Cerebellar cortex (tissue), 1 donor: ENCODE measurements at regions not wholly inside any gene's neighbourhood (a gene's known extent, or its start where the extent isn't known, plus 50 kb on each side); places are given as distances from the start of the nearest gene placed in this dataset.
"Not testable (repeated sequence)": the region's sequence is repeated elsewhere in the genome, so short reads cannot be mapped to it uniquely, and the experiment has no call there.

Experiments used
- DNase-seq: peaks from one replicate; pipeline ENCODE4 v3.0.0-alpha.2; 2015; ENCODE audit warnings: low spot score

DNA sequence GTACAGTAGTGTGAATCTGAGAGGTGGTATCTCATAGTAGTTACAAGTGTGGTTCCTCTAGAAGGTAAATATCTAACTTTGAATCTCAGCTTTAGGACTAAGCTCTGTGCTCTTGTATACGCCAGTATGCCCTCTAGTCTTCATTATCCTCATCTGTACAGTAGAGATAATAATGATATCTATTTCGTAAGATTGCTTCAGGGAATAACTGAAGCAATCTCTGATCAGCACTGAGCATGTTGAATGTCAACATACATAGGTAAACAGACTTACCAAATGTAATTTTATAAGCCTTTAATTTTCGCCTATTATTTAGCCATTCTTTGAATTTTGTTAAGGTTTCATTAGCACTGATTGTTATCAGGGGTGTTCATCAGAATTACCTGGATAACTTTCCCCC is 175.2 kb upstream of the ANKRD50 start:
- no peak for DNase-seq

DNA sequence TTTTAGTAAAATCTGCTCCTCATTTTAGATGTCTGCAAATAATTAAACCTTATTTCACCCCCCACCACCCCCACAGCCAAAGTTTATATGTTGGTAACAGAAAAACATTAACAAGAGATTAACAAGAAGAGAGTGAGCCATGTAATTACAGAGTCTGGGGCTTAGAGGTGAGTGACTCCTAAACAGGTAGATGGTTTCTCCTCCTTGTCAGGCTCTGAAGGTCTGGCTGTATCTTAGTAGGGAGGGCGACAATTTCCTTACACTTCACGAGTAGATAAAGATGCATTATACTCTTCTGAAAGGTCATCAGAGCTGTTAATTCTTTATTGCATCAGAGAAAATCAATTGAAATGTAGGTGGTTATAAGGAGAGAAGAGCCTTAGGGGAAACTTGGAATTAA is 171.8 kb upstream of the ANKRD50 start:
- DNase-seq, result no peak

DNA sequence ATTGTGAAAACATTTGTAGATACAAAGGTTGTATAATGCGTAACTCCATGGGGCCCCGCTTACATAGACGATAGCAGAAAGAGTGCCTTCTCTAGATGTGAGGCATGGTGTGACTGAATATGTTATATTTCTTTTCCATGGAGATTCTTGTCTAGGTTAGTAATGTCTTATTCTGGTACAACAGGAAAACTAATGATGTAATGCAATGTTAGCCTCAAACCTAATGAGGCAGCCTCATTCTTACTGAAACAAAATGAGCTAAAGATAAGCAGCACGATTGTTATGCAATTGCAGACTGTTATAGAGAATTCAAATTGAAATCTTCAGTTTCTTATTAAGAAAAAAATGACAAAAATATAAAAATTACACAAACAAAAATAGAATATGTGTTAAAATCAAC is 171.1 kb upstream of the ANKRD50 start:
- no peak for DNase-seq

DNA sequence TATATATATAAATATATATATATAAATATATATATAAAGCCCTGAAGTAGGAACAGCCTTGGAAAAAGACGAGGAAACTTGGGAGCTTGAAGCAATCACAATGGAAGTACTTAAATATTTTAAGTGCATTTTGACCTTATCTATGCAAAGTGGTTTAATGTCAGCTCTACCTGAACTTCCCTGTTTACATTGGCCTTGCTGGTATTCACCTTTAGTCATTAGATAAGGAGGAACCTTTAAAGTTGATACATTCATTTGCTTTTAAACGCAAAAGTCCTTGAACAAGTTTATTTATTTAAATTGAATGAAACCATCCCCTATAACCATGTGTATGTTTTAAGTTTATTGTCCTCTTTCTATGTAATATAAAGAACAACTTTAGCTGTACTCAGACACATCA is 166.7 kb upstream of the ANKRD50 start:
- no peak for DNase-seq

DNA sequence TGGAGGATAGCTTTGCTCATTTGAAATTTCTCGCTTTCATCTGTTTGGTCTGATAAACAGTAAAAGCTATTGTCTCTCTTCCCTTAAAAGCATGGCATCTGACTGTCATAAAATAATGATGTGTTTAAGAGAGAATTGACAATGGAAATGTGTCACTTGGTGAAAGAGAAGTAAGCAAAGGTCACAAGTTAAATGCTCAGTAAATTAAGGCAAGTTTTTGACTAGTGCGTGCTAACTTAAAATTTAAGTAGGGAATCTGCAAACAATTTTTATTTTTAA is 161.6 kb upstream of the ANKRD50 start:
- DNase-seq, result no peak

DNA sequence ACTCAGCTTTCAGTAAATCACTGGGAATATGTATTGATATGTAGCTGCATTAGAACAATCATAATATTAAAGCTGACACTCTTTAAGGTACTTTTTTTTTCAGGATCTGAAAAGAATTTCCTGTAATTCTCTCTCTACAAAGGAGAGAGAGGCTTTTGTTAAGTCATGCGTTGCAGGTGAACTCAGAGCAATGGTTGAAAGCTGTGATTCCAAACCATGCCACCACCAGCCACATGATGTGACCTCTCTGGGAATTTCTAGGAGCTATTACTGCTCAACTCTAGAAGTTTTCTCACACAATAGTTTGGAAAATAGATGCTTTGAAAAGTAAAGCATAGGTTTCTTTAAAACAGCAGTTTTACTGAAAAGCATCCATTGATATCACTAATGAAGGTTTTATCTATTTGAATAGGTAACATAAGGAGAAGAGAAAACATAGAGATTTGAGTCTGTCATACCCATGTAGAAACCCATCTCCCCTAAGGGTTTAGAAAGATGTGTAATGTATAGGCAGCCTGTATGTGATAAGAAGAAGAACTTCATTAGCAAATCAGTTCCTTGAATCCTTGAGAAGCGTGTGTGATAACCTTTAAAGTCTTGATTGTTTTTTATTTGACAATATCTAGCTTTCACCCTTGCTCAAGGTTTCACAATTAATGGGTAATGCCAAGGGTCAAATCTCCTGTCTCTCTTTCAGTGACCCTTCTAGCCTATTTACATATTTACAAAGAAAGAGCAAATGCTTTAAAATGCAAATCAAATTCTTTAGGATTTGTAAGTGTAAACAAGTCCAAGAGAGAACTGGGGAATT is 161.0 kb upstream of the ANKRD50 start:
- DNase-seq, result no peak

DNA sequence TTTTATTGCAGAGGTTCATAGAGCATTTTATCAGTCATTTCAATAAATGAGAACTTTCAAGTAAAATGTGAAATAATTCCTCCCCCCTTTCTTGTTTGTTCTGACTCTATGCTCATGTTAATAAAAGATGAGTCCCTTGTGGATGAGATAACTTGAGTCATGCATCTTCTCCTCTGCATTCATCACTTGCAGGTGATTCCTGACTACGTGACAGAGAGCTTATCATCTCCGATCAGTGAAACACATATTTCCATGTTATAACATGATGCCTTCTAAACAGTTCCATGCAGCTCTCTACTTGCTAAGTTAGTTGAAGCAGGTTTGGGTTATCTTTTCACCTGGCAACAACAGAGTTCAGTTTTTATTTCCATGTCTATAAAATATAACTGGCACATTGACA is 160.1 kb upstream of the ANKRD50 start:
- no peak for DNase-seq

DNA sequence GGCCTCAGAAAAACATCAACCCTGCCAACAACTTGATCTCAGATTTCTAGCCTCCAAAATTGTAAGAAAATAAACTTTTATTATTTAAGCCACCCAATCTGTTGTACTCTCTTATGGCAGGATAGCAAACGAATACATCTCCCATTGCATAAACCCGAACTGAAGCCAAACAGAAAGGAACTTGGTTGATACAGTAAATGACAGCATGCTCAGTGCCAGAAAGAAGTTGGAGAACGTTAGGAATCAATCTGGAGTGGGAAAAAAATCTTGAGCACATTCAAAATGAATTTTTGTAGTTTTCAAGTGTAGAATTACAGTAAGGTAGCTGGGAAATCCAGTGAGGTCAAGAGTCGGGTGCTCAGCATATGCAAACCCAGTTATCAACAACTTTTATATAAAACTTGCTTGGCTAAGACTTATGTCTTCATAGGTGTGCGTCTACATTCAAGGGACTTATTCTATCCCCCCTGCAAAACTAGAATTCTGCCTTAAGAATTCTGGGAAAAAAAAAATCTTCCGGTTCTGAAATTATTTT is 157.5 kb upstream of the ANKRD50 start:
- DNase-seq, result no peak

DNA sequence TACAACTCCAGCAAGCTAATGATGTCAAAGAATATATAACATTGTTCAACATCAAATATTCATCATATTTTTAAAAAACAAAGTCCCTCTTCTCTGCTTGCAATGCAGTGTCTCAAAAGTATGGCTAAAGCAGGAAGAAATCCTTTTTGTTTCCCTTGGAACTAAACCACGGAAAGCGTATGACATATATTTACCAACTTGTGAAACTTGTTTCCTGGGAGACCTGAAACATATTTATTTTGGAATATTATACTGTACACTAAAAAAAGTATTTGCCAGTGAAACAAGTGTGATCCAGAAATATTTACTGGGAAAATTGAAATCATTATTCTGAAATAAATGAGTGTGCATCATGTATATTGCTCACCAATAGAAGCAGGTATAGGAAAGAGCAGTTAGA is 156.0 kb upstream of the ANKRD50 start:
- DNase-seq, result no peak

DNA sequence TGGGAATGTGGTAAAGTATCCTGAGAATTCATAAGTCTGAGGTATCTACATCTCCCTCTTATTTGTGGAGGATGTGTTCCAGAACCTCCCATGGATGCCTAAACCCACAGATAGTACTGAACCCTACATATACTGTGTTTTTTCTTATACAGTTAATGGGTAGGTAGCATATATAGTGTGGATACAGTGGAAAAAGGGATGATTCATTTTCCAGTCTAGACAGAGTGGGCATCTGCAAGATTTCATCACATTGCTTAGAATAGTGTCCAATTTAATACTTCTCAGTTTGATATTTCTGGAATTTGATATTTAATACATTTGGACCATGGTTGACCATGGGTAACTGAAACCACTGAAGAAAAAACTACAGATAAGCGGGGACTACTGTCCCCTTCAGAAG is 155.0 kb upstream of the ANKRD50 start:
- DNase-seq, result no peak

DNA sequence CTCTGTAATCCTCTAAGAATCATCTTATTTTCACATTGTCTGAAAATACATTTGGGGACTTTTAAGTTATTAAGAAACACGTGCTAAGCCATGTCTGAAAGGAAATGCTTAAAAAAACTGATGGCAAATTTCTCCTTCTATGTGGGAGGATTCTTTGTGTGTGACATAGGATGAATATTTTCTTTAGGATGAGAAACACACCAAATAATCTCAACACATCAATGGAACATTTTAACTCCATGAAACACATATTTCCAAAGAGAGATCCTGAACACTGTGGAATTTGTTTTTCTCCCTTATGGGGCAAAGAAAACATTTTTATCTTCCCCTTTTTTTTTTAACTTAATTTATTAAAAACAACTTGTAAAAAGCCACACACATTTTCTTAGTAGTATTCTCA is 153.8 kb upstream of the ANKRD50 start:
- no peak for DNase-seq

DNA sequence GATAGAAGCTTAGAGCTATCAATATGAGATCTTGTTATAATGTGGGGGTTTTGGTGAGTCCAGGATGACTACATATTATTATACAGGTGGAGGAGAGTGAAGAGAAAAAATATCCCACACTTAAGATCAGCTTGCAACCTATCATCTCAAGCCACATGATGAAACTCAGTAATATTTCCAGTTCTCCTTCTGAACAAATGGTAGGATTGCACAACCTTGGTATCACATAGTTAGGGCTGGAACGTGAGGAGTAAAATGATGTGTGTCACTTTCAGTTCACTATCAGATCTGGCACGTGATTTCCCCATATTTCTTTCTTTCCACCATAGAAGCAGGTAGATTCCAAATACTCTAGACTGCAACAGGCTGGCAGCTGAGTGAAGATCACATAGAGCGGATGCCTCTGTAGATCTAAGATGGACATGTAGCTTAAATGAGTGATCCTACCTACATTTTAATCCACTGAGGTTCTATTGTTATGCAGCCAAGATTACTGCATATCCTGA is 150.6 kb upstream of the ANKRD50 start:
- no peak for DNase-seq

DNA sequence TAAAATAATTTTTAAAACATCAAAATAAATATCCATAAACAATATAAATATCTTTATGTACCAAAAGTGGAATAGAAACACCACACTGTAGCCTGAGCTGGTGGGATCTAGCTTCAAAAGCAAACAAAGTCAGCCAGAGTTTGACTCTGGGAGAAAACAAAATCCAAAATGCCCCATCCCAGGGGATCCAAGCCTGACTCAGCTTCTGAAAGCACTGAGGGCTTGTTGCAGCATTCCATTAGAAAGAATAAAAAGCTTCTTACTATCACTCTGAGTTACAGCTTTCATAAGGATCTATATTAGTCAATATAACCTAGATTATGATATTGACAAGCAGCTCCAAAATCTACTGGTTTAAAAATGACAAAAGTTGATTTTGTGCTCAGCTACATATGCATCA is 149.7 kb upstream of the ANKRD50 start:
- DNase-seq, result no peak

DNA sequence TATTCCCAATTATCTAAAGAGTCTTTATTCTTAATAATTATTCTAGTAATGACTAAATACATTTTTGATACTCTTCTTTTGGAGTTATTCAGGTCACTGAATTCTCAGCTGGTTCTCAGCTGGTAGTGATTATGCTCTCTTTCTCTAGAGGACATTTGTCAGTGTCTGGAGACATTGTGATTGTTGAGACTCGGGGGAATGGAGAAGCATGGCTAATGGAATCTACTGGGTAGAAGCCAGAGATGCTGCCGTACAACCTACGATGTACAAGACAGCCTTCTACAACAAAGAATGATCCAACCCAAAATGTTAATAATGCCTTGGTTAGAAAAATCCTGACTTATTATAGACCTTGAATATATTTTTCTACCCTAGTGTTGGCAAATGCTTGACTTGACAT is 149.2 kb upstream of the ANKRD50 start:
- no peak for DNase-seq

DNA sequence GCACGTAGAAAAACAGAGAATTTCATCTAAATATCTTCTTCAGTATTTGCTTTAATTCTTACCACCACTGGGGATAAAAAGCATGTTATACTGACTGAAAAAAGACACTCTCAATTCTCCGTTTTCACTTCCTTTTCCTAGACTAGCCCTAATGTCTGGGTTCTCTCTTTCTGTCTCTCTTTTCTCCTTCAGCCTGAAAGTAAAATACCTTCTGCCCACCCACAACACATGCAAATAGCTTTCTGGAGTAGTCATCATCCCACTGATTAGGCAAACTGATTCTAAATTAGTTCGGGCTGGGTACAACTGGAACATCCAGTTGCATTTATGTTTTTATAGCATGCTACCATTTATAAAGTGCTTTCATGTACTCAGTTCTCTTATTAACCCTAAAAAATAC is 142.4 kb upstream of the ANKRD50 start:
- DNase-seq, result no peak

DNA sequence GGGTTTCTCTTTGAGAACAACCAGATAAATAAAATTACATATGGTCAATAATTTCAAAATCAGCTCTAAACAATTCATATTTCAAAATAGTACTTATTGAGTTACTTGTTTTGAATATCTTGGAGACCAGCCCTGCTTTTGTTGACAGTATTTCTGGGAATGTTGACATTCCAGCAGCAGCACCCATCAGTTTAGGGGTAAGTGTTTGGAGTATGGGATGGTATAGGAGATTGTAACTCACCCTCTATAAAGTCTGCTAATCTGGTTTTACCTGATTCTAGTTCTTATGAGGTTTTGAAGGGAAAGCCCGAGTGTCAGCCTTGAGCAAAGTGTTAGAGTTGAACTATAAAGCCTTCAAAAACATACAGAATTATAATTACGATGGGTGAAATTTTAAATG is 139.2 kb upstream of the ANKRD50 start:
- DNase-seq, result no peak

DNA sequence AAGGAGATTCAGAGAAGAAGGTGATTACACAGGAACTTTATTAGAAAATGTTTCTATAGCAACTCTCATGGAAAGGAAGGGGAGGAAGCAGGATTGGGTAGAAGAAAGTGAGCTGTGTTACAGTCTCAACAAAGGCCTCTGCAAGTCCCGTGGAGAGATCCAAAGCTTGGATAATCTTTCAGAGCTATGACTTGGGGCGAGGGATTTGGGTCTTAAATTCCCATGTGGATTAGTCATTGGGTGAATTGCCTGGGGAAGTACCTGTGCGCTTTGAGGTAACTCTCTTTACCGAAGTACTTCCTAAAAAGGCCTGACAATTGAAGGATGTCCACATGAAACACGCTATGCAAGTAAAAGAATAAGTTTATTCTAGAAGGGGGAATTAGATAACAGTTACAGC is 133.8 kb upstream of the ANKRD50 start:
- DNase-seq, result no peak

DNA sequence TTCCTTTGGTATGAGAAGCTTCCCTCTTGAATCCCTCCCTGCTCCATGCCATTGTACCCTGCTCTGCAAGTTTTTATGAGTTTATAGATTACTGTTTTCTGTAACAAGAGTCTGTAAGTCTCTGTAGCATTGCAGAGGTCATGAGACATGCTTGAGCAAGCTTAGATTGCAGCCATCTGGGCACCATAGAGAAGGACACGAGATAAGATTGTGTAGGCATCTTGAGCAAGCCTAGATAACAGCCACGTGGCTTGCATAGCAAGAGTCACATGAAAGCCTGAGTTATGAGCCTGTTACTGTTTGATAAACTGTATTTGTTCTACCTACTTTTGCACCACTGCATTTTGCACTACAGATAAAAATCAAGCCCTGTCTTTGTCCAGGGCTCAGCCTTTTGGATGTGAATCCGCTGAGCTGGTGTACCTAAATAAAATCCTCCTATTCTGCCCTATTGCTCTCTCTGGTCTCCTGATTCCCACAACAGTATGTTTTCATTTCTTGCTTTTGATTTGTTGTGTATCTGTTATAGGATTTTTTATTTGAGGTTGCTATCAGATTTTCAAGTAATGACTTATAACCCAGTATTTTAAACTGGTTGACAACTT is 127.4 kb upstream of the ANKRD50 start:
- no peak for DNase-seq

DNA sequence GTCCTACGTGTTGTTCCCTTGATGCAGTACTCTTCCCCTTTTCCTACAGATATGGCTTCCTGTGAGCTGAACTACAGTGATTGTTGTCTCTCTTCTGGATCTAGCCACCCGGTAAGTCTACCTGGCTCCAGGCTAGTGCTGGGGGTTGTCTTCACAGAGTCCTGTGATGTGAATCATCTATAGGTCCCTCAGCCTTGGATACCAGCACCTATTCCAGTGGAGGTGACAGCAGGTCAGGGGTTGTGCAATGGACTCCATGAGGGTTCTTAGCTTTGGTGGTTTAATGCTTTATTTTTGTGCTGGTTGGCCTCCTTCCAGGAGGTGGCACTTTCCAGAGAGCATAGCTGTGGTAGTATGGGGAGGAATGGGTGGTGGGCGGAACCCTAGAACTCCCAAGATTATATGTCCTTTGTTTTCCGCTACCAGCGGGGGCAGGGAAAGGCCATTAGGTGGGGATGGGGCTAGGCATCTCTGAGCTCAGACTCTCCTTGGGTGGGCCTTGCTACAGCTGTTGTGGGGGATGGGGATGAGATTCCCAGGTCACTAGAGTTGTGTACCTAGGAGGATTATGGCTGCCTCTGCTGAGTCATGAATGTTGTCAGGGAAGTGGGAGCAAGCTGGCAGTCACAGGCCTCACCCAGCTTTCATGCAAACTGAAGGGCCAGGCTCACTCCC is 121.4 kb upstream of the ANKRD50 start:
- DNase-seq, result no peak

DNA sequence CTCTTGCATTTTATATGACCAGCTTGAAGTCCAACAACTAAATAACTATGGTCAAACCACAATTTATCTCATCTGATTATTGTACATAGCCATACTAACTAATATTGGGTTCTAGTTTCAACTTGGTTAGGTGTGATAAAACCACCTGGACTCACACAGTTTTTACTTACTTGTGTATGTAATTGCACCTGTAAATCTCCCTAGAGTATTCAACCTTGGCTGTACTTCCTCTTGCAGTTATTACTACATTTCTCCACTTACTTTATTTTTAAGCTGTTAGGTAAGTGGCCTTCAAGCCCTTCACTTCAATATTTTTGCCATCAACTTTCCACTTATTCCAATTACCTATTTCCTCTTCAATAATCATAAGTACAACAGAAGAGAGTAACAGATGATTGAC is 115.8 kb upstream of the ANKRD50 start:
- DNase-seq, result no peak

DNA sequence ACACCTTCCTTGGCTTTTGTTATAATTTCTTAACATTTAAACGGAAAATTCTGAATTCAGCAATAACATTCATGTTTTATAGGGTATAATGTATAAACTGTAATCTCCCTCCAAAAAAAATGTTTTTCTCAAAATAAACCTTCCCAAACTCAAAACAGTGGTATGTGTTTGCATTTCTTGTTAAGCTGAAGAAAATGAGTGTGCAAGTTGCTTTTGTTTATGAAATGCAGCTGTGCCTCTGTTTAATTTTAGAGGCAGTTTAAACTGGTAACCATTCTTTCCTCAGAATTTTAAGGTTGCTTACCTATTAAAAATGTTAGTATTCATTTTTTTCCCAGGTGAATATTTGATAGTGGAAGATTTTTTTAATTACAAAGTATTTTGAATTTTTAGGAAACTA is 105.0 kb upstream of the ANKRD50 start:
- no peak for DNase-seq

DNA sequence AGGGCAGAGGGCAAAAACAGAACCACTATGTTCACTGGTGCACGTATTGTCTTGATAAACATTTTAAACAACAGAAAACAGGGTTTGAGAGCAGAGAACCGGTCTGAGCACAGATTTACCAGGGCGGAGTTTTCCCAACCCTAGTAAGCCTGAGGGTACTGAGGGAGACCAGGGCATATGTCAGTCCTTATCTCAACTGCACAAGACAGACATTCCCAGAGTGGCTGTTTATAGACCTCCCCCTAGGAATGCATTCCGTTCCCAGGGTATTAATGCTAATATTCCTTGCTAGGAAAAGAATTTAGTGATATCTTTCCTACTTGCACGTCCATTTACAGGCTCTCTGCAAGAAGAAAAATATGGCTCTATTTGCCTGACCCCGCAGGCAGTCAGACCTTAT is 99.7 kb upstream of the ANKRD50 start:
- DNase-seq, result not testable (repeated sequence)

DNA sequence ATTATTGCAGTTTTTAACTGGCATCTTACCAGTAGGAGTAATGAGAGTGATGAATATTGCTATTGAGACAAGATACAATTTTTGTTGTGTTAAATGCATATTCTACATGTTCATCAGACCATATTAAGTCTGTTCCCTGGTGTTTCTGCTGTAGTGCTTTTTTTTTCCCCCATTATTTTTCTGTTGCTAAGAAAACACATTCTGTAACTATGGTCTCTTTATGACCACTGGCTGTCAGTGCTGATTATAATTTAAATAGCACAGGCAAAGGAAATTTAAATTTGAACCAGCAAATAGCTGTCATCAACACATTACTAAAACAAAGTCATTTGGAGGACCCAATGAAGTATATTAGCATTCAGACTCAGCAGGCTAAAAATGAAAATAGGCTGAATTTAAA is 98.3 kb upstream of the ANKRD50 start:
- no peak for DNase-seq
